ENCODE measurements at regions not wholly inside any gene's neighbourhood (a gene's known extent, or its start where the extent isn't known, plus 50 kb on each side); places are given as distances from the start of the nearest gene placed in this dataset.

GRCh38 chr9:108347463-108348188 lies 508.2 kb downstream of the ACTL7B start:
- H3K79me1 ChIP-seq (ENCODE audit: low read depth in 1 of 2, low read length in 2 of 2), result no peaks in the 10 kb centered on the region
- no peak overlapping the region for H3K14ac ChIP-seq (replicated peaks; ENCODE audit: low read depth, low read length)
- H3K27ac ChIP-seq (ENCODE audit: insufficient read depth, low read length), result no peak overlapping the region
- no peaks in the 10 kb centered on the region for H4K20me1 ChIP-seq (ENCODE audit: insufficient read depth, low read length)
- DNase-seq, result no peak
- BruUV-seq (replicated peaks), result no TSS peak
- dilution Hi-C loops (cut with HindIII; ENCODE audit: low sequenced_read_pairs, unreplicated experiment), result no loop called here
- H3K9ac ChIP-seq (ENCODE audit: low read depth, low read length), result no peak overlapping the region
- ATAC-seq (ENCODE audit: low read depth), result no peak
- no peak overlapping the region for H2BK20ac ChIP-seq (ENCODE audit: low read depth, low read length)
- intact Hi-C loops (cut with micrococcal nuclease), result no loop called here
- H2BK15ac ChIP-seq (ENCODE audit: low read depth, low read length), result no peak overlapping the region
- no peak overlapping the region for H4K8ac ChIP-seq (ENCODE audit: low read depth in 2 of 2, low read length in 2 of 2)
- no peak overlapping the region for H2BK120ac ChIP-seq (ENCODE audit: low read depth, low read length)
- H3K4ac ChIP-seq (ENCODE audit: low read depth, low read length), result no peak overlapping the region
- WGBS, 2 experiments (ENCODE audit: extremely low coverage in 2 of 2, insufficient read length in 1 of 2), result 93% methylated on average over 3 of the region's 9 CpGs; no CpG with 5 or more reads in 1 of the 2 experiments
- H2AK9ac ChIP-seq (replicated peaks; ENCODE audit: low read depth, low read length, poor library complexity), result no peak overlapping the region
- H3K56ac ChIP-seq (ENCODE audit: extremely low read depth, insufficient read depth, low read length), result no peak overlapping the region
- H3K23ac ChIP-seq (ENCODE audit: low read depth, low read length), result no peak overlapping the region
- no peaks in the 10 kb centered on the region for H3K9me3 ChIP-seq (ENCODE audit: control insufficient read depth, insufficient read depth, low read length)
- H4K5ac ChIP-seq (ENCODE audit: low read depth, low read length), result no peak overlapping the region
- H2AFZ ChIP-seq (replicated peaks; ENCODE audit: low read length, poor library complexity), result no peak overlapping the region
- H3K27me3 ChIP-seq (ENCODE audit: control insufficient read depth, insufficient read depth, low read length), result no peaks in the 10 kb centered on the region
- no peak overlapping the region for H3K18ac ChIP-seq (ENCODE audit: low read depth, low read length)
- no peak overlapping the region for H2AK5ac ChIP-seq (ENCODE audit: low read depth, low read length)
- CTCF ChIA-PET, result no interaction called here
- H3K9me1 ChIP-seq (ENCODE audit: insufficient read depth, low read length), result no peaks in the 10 kb centered on the region
- no peak overlapping the region for H4K91ac ChIP-seq (ENCODE audit: insufficient read depth, low read depth, low read length)
- H3K36me3 ChIP-seq (ENCODE audit: control insufficient read depth, insufficient read depth, low read length), result no peaks in the 10 kb centered on the region
- in situ Hi-C loops (cut with MboI; ENCODE audit: low sequenced_read_pairs), result no loop called here
- H3K4me3 ChIP-seq (ENCODE audit: insufficient read depth, low read depth, low read length), result no peak overlapping the region
- H2BK5ac ChIP-seq (ENCODE audit: low read depth, low read length, poor library complexity, severe bottlenecking), result no peak overlapping the region
- H3K4me2 ChIP-seq (ENCODE audit: low read depth, low read length), result no peak overlapping the region
- H3K4me1 ChIP-seq (ENCODE audit: control insufficient read depth, insufficient read depth, low read length), result no peaks in the 10 kb centered on the region
- POLR2A ChIA-PET (ENCODE audit: unreplicated experiment), result no interaction called here
- TF ChIP-seq CEBPB (IDR thresholded peaks at IDR 0.05; ENCODE audit: low read depth, low read length) (no peak), CHD1 (IDR thresholded peaks at IDR 0.05; ENCODE audit: low read depth, low read length) (no peak), RFX5 (IDR thresholded peaks at IDR 0.05; ENCODE audit: low read depth, low read length) (no peak), SMC3 (IDR thresholded peaks at IDR 0.05; ENCODE audit: low read depth, low read length) (no peak), ELK1 (IDR thresholded peaks at IDR 0.05; ENCODE audit: borderline replicate concordance, low read depth, low read length) (no peak), BHLHE40 (IDR thresholded peaks at IDR 0.05; ENCODE audit: low read depth, low read length) (no peak), NFE2L2 (IDR thresholded peaks at IDR 0.05; ENCODE audit: low read depth, low read length) (no peak), RAD21 (IDR thresholded peaks at IDR 0.05; ENCODE audit: low read length) (no peak), MAZ (IDR thresholded peaks at IDR 0.05; ENCODE audit: borderline replicate concordance, low read depth, low read length) (no peak), FOS (IDR thresholded peaks at IDR 0.05; ENCODE audit: low read depth, low read length) (no peak), MXI1 (IDR thresholded peaks at IDR 0.05; ENCODE audit: borderline replicate concordance, low read depth, low read length) (no peak), USF2 (IDR thresholded peaks at IDR 0.05; ENCODE audit: low read depth, low read length) (no peak), CTCF (conservative IDR thresholded peaks at IDR 0.05; ENCODE audit: low read depth, low read length) (no peak), POLR2A (IDR thresholded peaks at IDR 0.05; ENCODE audit: low read depth, low read length) (no peak), MAFK (IDR thresholded peaks at IDR 0.05; ENCODE audit: low read depth, low read length) (no peak), RCOR1 (IDR thresholded peaks at IDR 0.05; ENCODE audit: insufficient replicate concordance, low read length) (no peak)
